ENCODE measurements at regions not wholly inside any gene's neighbourhood (a gene's known extent, or its start where the extent isn't known, plus 50 kb on each side); places are given as distances from the start of the nearest gene placed in this dataset.

- Mint-ChIP-seq H3K27ac (ENCODE audit: unreplicated experiment) (no peak overlapping the region), H3K36me3 (ENCODE audit: unreplicated experiment) (peaks cover 23% of the 10 kb centered on the region), H3K9me3 (ENCODE audit: unreplicated experiment) (peaks cover 4% of the 10 kb centered on the region), H3K4me3 (ENCODE audit: unreplicated experiment) (no peak overlapping the region), H3K4me1 (ENCODE audit: low read depth, unreplicated experiment) (peaks cover 13% of the 10 kb centered on the region), H3K27me3 (ENCODE audit: unreplicated experiment) (peaks cover 2% of the 10 kb centered on the region)
- DNase-seq = no peak
- TF ChIP-seq, protein P1, sequence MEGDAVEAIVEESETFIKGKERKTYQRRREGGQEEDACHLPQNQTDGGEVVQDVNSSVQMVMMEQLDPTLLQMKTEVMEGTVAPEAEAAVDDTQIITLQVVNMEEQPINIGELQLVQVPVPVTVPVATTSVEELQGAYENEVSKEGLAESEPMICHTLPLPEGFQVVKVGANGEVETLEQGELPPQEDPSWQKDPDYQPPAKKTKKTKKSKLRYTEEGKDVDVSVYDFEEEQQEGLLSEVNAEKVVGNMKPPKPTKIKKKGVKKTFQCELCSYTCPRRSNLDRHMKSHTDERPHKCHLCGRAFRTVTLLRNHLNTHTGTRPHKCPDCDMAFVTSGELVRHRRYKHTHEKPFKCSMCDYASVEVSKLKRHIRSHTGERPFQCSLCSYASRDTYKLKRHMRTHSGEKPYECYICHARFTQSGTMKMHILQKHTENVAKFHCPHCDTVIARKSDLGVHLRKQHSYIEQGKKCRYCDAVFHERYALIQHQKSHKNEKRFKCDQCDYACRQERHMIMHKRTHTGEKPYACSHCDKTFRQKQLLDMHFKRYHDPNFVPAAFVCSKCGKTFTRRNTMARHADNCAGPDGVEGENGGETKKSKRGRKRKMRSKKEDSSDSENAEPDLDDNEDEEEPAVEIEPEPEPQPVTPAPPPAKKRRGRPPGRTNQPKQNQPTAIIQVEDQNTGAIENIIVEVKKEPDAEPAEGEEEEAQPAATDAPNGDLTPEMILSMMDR (IDR thresholded peaks at IDR 0.05; ENCODE audit: partially characterized antibody, unreplicated experiment) = no peak
Observed at GRCh38 chr11:116117331-116118137, 613.3 kb upstream of the CADM1 start.

DNA sequence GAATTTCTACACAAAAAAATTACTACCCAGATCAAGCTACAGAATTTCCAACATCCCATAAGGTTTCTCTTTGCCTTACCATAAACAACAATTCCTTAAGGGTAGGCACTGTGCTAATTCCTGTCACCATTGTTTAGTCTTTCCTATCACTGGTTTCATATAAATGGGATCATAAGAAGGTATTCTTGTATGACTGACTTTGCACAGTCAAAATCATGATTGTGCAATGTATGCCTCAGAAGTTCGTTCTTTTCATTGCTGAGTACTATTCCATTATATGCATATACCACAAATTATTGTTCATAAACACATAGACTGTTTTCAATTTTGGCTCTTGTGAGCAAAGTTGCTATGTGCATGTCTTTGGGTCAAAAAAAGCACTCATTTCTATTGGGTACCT, 611.6 kb upstream of the CADM1 start:
- H3K27me3 Mint-ChIP-seq (ENCODE audit: unreplicated experiment) = peaks cover 8% of the 10 kb centered on the region

GRCh38 chr11:116114198-116114651, 610.0 kb upstream of the CADM1 start:
- TF ChIP-seq, protein P1 (IDR thresholded peaks at IDR 0.05; ENCODE audit: partially characterized antibody, unreplicated experiment) = no peak
- Mint-ChIP-seq H3K36me3 (ENCODE audit: unreplicated experiment) (peaks cover 23% of the 10 kb centered on the region), H3K4me3 (ENCODE audit: unreplicated experiment) (no peak overlapping the region), H3K27ac (ENCODE audit: unreplicated experiment) (peak overlapping the region; percentile 15), H3K9me3 (ENCODE audit: unreplicated experiment) (peaks cover 11% of the 10 kb centered on the region), H3K27me3 (ENCODE audit: unreplicated experiment) (peaks cover 8% of the 10 kb centered on the region), H3K4me1 (ENCODE audit: low read depth, unreplicated experiment) (peaks cover 20% of the 10 kb centered on the region)
- DNase-seq = no peak

More for the DNA sequence above, 611.6 kb upstream of the CADM1 start:
- Mint-ChIP-seq H3K4me1 (ENCODE audit: low read depth, unreplicated experiment) (peaks cover 20% of the 10 kb centered on the region), H3K9me3 (ENCODE audit: unreplicated experiment) (peaks cover 9% of the 10 kb centered on the region), H3K36me3 (ENCODE audit: unreplicated experiment) (peaks cover 23% of the 10 kb centered on the region), H3K4me3 (ENCODE audit: unreplicated experiment) (no peak overlapping the region), H3K27ac (ENCODE audit: unreplicated experiment) (no peak overlapping the region)
- TF ChIP-seq, protein P1 (IDR thresholded peaks at IDR 0.05; ENCODE audit: partially characterized antibody, unreplicated experiment) = no peak
- DNase-seq = no peak

DNA sequence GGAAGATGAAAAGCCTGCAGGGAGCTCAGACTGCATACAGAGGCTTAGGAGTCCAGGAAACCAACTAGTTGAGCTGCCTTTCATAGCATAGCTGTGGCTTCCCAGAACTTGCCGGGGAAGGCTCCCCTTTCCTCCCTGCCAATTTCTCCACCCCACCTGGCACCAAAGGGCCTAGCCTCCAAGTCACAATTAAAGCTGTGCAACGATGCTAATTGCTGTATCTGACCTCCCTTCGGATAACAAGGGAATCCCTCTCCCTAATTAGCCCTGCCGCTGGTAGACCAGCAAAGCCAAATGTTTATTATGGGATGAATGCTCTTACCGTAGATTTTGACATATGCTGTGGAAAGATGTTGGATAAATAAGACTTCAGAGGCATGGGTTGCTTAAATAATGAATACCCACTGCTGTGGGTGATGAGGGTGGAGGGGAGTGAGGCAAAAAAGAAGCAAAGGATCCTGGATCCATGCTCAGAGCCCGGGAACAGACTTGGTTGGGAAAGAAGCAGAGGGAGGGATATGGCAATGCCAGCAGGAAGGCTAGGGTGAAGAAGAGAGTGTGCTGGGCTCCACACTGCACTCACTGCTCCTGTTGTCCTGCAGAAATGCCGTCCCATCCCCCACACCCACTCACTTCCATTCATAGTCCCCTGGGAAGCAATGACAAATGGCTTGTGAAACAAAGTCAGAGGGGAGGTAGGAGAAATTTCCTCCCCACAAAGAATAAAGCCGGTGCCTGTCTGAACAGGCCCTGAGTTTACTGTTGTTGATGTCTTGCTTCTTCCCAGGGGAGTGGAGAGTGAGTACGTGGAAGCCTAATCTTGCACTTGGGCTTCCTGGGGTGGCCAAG, 608.1 kb upstream of the CADM1 start:
- Mint-ChIP-seq H3K36me3 (ENCODE audit: unreplicated experiment) (peaks cover 10% of the 10 kb centered on the region), H3K27me3 (ENCODE audit: unreplicated experiment) (peaks cover 9% of the 10 kb centered on the region), H3K27ac (ENCODE audit: unreplicated experiment) (peak overlapping the region; percentile 75), H3K4me3 (ENCODE audit: unreplicated experiment) (peak overlapping the region; percentile 55), H3K4me1 (ENCODE audit: low read depth, unreplicated experiment) (peaks cover 20% of the 10 kb centered on the region), H3K9me3 (ENCODE audit: unreplicated experiment) (peaks cover 8% of the 10 kb centered on the region)
- TF ChIP-seq, protein P1 (IDR thresholded peaks at IDR 0.05; ENCODE audit: partially characterized antibody, unreplicated experiment) = no peak
- DNase-seq = peak; percentile 32
